SK-N-SH (cell line): ENCODE measurements at regions not wholly inside any gene's neighbourhood (a gene's known extent, or its start where the extent isn't known, plus 50 kb on each side); places are given as distances from the start of the nearest gene placed in this dataset.

ENCODE experiments used
- CTCF ChIA-PET: fragments of 300-600, 350-600 bp; formaldehyde crosslinking; extraction: SDS; loops from one replicate; lab custom pipeline; 2021; lab: Yijun Ruan, JAX
- POLR2A ChIA-PET: fragments of 350-600 bp; sonication (Branson Sonifier 250); formaldehyde crosslinking; extraction: SDS; loops from one replicate; lab custom pipeline; 2020; ENCODE audit warnings: antibody characterized with exemption, inconsistent platforms; lab: Yijun Ruan, JAX
- DNase-seq: peaks from one replicate; pipeline ENCODE4 v3.0.0; 2012
- H2AFZ ChIP-seq: fragments of 200-600 bp; sonication (generic); 2 replicates; pipeline ENCODE4 v1.8.1; 2016; ENCODE audit warnings: antibody characterized with exemption, mild to moderate bottlenecking, low read depth
- H3F3A ChIP-seq: fragments of 200-600 bp; sonication (generic); replicated peaks from 2 replicates; pipeline ENCODE3; 2016; ENCODE audit warnings: antibody characterized with exemption, mild to moderate bottlenecking; ENCODE audit not compliant: insufficient read depth
- H3K27ac ChIP-seq, 2 experiments: fragments of 200-500 bp in 1 of 2; fragments of 200-600 bp in 1 of 2; sonication (Bioruptor generic) in 1 of 2; sonication (generic), shearing (Covaris generic) in 1 of 2; 2 replicates each; pipeline versions ENCODE4 v1.5.1 to v1.6.1; 2014 to 2016; ENCODE audit warnings: low read depth in 2 of 2, inconsistent platforms in 1 of 2, low read length in 1 of 2, mild to moderate bottlenecking in 1 of 2, mixed read lengths in 1 of 2
- H3K27me3 ChIP-seq: fragments of 200-600 bp; sonication (generic), shearing (Covaris generic); 2 replicates; pipeline ENCODE4 v1.6.1; 2016; ENCODE audit warnings: mixed run types; ENCODE audit not compliant: insufficient read depth
- H3K36me3 ChIP-seq, 2 experiments: fragments of 200-500 bp in 1 of 2; fragments of 200-600 bp in 1 of 2; sonication (Bioruptor generic) in 1 of 2; sonication (generic) in 1 of 2; replicated peaks in 1 of 2; 2 replicates each; pipeline versions ENCODE3 to v1.5.1; 2014 to 2016; ENCODE audit warnings: low read length in 1 of 2, mild to moderate bottlenecking in 1 of 2; ENCODE audit not compliant: insufficient read depth in 2 of 2, control insufficient read depth in 1 of 2
- H3K4me1 ChIP-seq, 2 experiments: fragments of 200-500 bp in 1 of 2; fragments of 200-600 bp in 1 of 2; sonication (Bioruptor generic) in 1 of 2; sonication (generic), shearing (Covaris generic) in 1 of 2; 2 replicates each; pipeline versions ENCODE4 v1.5.1 to v1.6.1; 2014 to 2016; ENCODE audit warnings: low read depth in 1 of 2, low read length in 1 of 2, mixed run types in 1 of 2; ENCODE audit not compliant: insufficient read depth in 2 of 2, control insufficient read depth in 1 of 2
- H3K4me2 ChIP-seq: fragments of 200-600 bp; sonication (generic), shearing (Covaris generic); 2 replicates; pipeline ENCODE4 v1.6.1; 2017; ENCODE audit warnings: mixed run types
- H3K4me3 ChIP-seq, 2 experiments: fragments of 200-500 bp in 1 of 2; fragments of 200-600 bp in 1 of 2; sonication (Bioruptor generic) in 1 of 2; sonication (generic), shearing (Covaris generic) in 1 of 2; 2 replicates each; pipeline versions ENCODE4 v1.5.1 to v1.8.1; 2014 to 2016; ENCODE audit warnings: low read depth in 2 of 2, inconsistent platforms in 1 of 2, low read length in 1 of 2, mild to moderate bottlenecking in 1 of 2, mixed read lengths in 1 of 2, moderate library complexity in 1 of 2
- H3K79me2 ChIP-seq: fragments of 200-600 bp; sonication (generic); 2 replicates; pipeline ENCODE4 v1.8.1; 2017; ENCODE audit warnings: mild to moderate bottlenecking; ENCODE audit not compliant: insufficient read depth
- H3K9ac ChIP-seq: fragments of 200-600 bp; sonication (generic); 2 replicates; pipeline ENCODE4 v1.6.1; 2017; ENCODE audit warnings: mixed run types
- H3K9me2 ChIP-seq: fragments of 200-600 bp; sonication (generic); 2 replicates; pipeline ENCODE4 v1.6.1; 2017; ENCODE audit warnings: mixed run types
- H3K9me3 ChIP-seq: fragments of 200-600 bp; sonication (generic); 2 replicates; pipeline ENCODE4 v1.6.1; 2017; ENCODE audit warnings: mixed run types, mild to moderate bottlenecking, moderate library complexity
- H4K20me1 ChIP-seq: fragments of 200-600 bp; sonication (generic); 2 replicates; pipeline ENCODE4 v1.6.1; 2017; ENCODE audit warnings: mild to moderate bottlenecking, mixed run types; ENCODE audit not compliant: insufficient read depth
- EP300 ChIP-seq, 2 experiments: IDR thresholded peaks; 2 replicates each; pipeline versions ENCODE4 v1.4.0 to v1.6.1; 2012; ENCODE audit warnings: borderline replicate concordance in 1 of 2, low read depth in 1 of 2, low read length in 1 of 2
- EZH2phosphoT487 ChIP-seq: fragments of 200-600 bp; sonication (generic); IDR thresholded peaks from 2 replicates; pipeline ENCODE4 v1.6.1; 2017; ENCODE audit warnings: low read depth, mixed run types, mild to moderate bottlenecking, antibody characterized with exemption, moderate library complexity, borderline replicate concordance
- FOSL2 ChIP-seq: IDR thresholded peaks from 2 replicates; pipeline ENCODE4 v1.4.0; 2012; ENCODE audit warnings: low read depth, mild to moderate bottlenecking, moderate library complexity, borderline replicate concordance
- FOXJ3 ChIP-seq: sonication (generic); formaldehyde crosslinking; IDR thresholded peaks from 2 replicates; pipeline ENCODE4 v1.5.1; 2020; ENCODE audit warnings: mild to moderate bottlenecking, missing genetic modification reagents
- JUND ChIP-seq: IDR thresholded peaks from 2 replicates; pipeline ENCODE4 v1.4.0; 2012
- MAX ChIP-seq: IDR thresholded peaks from 2 replicates; pipeline ENCODE4 v1.4.0; 2012; ENCODE audit warnings: low read depth
- MEF2A ChIP-seq: IDR thresholded peaks from 2 replicates; pipeline ENCODE4 v1.4.0; 2012; ENCODE audit warnings: low read depth, borderline replicate concordance
- MXI1 ChIP-seq: IDR thresholded peaks from 2 replicates; pipeline ENCODE4 v1.6.1; 2012; ENCODE audit warnings: mild to moderate bottlenecking, low read depth, low read length, improper control_type of control experiment
- NFIC ChIP-seq: IDR thresholded peaks from 2 replicates; pipeline ENCODE4 v1.4.0; 2012; ENCODE audit warnings: borderline replicate concordance
- NRF1 ChIP-seq: IDR thresholded peaks from 2 replicates; pipeline ENCODE4 v1.6.1; 2012; ENCODE audit warnings: low read depth, mild to moderate bottlenecking, low read length
- RCOR1 ChIP-seq: fragments of 150-350 bp; IDR thresholded peaks from 2 replicates; pipeline ENCODE4 v1.6.1; 2017; ENCODE audit warnings: antibody characterized with exemption, low read length
- RXRA ChIP-seq: IDR thresholded peaks from 2 replicates; pipeline ENCODE4 v1.4.0; 2012; ENCODE audit warnings: low read depth, mild to moderate bottlenecking, borderline replicate concordance
- SIN3A ChIP-seq: IDR thresholded peaks from 2 replicates; pipeline ENCODE4 v1.6.1; 2012; ENCODE audit warnings: low read depth, mild to moderate bottlenecking, low read length, moderate library complexity, borderline replicate concordance
- SMC3 ChIP-seq: IDR thresholded peaks from 2 replicates; pipeline ENCODE4 v1.6.1; 2012; ENCODE audit warnings: low read depth, low read length, improper control_type of control experiment
- TAF1 ChIP-seq: IDR thresholded peaks from 2 replicates; pipeline ENCODE4 v1.6.1; 2012; ENCODE audit warnings: low read depth, mild to moderate bottlenecking, low read length, moderate library complexity, borderline replicate concordance
- TCF12 ChIP-seq: IDR thresholded peaks from 2 replicates; pipeline ENCODE4 v1.4.0; 2012
- USF1 ChIP-seq: IDR thresholded peaks from 2 replicates; pipeline ENCODE4 v1.4.0; 2012; ENCODE audit warnings: low read depth, borderline replicate concordance
- USF2 ChIP-seq: fragments of 150-350 bp; IDR thresholded peaks from 2 replicates; pipeline ENCODE4 v1.6.1; 2017; ENCODE audit warnings: antibody characterized with exemption, low read length, low read depth, borderline replicate concordance
- WGBS: methylation state at CpG from one replicate; pipeline ENCODE4 v1.1.6; 2017; ENCODE audit warnings: low lambda C conversion rate; 5-methylcytosine and 5-hydroxymethylcytosine counted together
- TF ChIP-seq, protein P1 (sequence below): IDR thresholded peaks from 2 replicates; pipeline ENCODE4; 2012
- TF ChIP-seq, protein P2 (sequence below): IDR thresholded peaks from 2 replicates; pipeline ENCODE4 v1.4.0; 2012; ENCODE audit warnings: low read depth, borderline replicate concordance

- Histone ChIP-seq H4K20me1 (no peaks in the 10 kb centered on the region), H3K79me2 (no peaks in the 10 kb centered on the region), H3K27ac (no peak overlapping the region), H3K4me1 (no peaks in the 10 kb centered on the region; a peak in 2 of 4 replicates), H3K4me2 (no peak overlapping the region), H3K9me3 (no peaks in the 10 kb centered on the region), H3K36me3 (no peaks in the 10 kb centered on the region), H2AFZ (no peak overlapping the region), H3F3A (no peaks in the 10 kb centered on the region), H3K9ac (no peak overlapping the region), H3K4me3 (no peak overlapping the region)
- CTCF ChIA-PET: no interaction called here
- WGBS: 87% methylated on average over 4 of the region's 4 CpGs
- POLR2A ChIA-PET: no interaction called here
- TF ChIP-seq TAF1 (no peak), FOXJ3 (CRISPR knock-in tag) (no peak), TCF12 (no peak), NRF1 (no peak), MXI1 (no peak), NFIC (no peak), RXRA (no peak), RCOR1 (no peak), USF2 (no peak), MAX (no peak), SIN3A (no peak), EP300 (IDR thresholded peaks at IDR 0.05; ENCODE audit: borderline replicate concordance in 1 of 2, low read depth in 1 of 2, low read length in 1 of 2) (no peak), JUND (no peak), MEF2A (no peak), FOSL2 (no peak), EZH2phosphoT487 (no peak), USF1 (no peak), SMC3 (no peak)
- TF ChIP-seq, protein P1, sequence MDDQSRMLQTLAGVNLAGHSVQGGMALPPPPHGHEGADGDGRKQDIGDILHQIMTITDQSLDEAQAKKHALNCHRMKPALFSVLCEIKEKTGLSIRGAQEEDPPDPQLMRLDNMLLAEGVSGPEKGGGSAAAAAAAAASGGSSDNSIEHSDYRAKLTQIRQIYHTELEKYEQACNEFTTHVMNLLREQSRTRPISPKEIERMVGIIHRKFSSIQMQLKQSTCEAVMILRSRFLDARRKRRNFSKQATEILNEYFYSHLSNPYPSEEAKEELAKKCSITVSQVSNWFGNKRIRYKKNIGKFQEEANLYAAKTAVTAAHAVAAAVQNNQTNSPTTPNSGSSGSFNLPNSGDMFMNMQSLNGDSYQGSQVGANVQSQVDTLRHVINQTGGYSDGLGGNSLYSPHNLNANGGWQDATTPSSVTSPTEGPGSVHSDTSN: no peak
- TF ChIP-seq, protein P2, sequence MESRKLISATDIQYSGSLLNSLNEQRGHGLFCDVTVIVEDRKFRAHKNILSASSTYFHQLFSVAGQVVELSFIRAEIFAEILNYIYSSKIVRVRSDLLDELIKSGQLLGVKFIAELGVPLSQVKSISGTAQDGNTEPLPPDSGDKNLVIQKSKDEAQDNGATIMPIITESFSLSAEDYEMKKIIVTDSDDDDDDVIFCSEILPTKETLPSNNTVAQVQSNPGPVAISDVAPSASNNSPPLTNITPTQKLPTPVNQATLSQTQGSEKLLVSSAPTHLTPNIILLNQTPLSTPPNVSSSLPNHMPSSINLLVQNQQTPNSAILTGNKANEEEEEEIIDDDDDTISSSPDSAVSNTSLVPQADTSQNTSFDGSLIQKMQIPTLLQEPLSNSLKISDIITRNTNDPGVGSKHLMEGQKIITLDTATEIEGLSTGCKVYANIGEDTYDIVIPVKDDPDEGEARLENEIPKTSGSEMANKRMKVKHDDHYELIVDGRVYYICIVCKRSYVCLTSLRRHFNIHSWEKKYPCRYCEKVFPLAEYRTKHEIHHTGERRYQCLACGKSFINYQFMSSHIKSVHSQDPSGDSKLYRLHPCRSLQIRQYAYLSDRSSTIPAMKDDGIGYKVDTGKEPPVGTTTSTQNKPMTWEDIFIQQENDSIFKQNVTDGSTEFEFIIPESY: no peak
- TF ChIP-seq, all 33 proteins: peak for 0
- Histone ChIP-seq H3K27me3 (no peaks in the 10 kb centered on the region), H3K9me2 (no peaks in the 10 kb centered on the region)
- no peak for DNase-seq
These were observed 86.1 kb downstream of the TMEM167A start for GRCh38 chr5:82991059-82991458.
